ENCODE measurements at regions not wholly inside any gene's neighbourhood (a gene's known extent, or its start where the extent isn't known, plus 50 kb on each side); places are given as distances from the start of the nearest gene placed in this dataset.

DNA sequence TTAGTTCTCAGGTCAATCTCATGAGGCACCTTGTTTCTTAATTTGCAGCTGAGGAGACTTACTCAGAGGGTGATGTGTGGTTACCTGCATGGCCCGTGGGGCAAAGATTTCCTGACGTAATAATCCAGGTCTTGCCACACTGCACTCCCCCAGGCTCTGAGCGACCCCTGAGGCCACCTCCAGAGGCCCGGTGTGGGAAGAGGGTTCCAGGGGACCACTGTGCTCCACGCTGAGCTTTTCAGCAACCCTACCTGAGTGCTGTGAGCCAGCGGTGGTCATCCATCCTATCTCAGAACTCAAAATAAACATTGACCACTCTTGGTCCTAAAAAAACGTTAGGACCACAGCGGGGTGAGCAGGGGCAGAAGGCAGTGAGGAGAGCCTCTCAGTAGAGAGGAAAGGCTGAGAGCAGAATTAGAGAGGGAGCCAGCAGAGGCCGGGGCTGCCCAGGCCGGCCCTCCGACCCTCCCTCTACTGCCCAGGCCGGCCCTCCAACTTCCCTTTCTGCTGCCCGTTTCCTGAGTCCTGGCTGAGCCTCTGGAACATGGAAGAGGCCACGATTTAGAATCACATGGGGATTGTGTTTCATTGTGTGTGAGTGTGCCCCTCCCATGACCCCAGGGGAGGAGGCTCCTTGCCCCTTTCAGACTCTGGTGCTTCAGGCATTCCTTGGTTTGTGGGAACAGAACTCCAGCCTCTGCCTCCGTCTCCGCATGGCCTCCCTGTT lies 188.2 kb upstream of the DIO3 start:
- DNase-seq (ENCODE audit: low read depth), result no peak

DNA sequence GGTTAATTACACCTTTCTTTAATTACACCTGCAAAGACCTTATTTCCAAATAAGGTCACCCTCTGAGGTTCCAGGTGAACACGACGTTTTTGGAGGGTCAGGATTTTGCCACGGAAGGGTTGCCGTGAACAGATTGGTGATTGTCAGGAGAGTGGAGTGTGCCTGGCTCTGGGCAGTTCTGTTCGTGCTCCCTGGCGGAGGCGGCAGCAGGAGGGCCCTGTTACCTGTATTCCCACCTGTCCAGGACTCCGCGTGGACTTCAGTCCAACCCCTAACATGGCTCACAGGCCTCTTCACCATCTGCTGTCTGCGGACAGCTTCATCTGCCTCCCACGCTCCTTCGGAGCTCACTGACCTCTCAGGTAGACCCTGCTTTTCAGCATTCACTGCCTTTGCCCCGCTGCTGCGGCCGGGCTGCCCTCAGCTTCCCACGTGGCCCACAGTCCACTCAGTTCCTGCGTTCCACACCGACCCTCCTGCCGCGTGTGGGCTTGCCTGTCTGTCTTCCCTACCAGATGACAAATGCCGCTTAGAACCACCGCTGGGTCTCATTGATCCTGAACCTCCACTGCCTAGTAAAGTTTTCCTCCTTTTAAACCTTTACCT lies 187.5 kb upstream of the DIO3 start:
- no peak for DNase-seq (ENCODE audit: low read depth)

DNA sequence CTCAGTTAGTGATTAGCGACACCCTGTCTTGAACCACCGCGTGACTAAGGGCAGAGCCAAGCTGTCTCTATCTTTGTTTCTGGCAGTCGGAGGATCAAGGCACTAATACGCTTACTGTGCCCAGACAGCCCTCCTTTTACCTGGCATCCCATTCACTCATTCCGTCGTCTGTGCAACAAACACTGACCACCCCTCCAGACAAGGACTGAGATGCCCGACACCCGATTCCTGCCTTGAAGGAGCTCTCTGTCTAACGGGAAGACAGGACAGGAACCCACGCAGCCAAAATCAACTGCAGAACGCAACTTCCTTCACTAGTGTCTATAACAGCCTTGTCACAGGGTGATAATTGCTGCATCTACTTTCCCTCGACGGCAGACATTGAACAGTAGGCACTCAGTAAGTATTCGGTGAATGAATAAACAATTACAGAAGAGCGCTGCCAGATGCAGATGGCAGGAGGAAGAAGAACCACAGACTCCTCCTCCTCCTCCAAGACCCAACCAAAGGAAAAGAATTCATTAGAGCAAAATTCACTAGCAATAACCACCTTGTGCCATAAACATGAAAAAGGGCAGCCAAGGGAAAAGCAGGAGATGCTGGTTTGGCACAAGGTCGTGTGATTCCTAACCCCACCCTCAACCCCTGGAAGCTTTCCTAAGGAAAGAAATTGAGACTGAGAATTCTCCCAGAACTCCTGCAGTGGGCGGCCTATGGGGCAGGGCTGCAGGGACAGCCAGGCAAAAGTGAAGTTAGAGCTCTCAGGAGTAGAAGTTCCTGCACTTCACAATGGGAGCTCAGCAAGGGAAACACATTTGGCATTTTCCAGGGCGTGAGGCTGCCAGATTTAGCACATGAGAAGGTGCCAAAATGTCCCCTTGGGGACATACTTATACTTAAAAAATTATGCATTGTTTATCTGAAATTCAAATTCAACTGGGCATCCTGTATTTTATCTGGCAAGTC lies 186.6 kb upstream of the DIO3 start:
- no peak for DNase-seq (ENCODE audit: low read depth)

DNA sequence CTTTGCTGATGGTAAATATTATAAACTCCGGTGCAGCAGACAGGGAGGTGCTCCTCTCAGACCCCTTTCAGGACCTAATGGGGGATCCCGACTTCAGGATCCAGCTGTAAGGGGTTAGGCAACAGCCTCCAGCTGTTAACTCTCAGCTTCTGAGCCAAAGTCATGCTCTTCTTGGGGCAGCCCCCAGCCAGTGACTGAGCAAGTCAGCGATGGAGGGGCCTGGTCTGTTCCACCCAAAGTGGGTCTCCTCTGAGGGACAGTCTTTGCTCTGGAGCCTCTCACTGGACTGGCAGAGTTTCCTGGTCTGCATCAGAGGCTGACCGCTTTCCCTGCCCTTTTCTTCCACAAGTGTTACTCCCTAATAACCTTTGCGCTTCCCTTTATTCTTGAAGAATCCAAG lies 184.2 kb upstream of the DIO3 start:
- DNase-seq (ENCODE audit: low read depth), result no peak

DNA sequence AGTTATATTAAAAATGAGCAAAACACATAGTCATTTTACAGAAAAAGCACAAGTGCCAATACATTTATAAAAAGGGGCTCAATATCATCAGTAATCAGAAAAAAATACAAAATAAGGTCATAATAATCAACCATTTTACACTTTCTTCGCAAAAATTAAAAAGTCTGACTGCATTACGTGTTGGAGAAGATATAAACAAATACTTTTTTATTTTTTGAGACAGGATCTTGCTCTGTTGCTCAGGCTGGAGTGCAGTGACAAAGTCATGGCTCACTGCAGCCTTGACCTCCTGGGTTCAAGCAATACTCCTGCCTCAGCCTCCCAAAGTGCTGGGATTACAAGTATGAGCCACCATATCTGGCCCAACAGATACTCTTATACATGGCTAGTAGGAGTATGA lies 181.5 kb upstream of the DIO3 start:
- DNase-seq (ENCODE audit: low read depth), result no peak

DNA sequence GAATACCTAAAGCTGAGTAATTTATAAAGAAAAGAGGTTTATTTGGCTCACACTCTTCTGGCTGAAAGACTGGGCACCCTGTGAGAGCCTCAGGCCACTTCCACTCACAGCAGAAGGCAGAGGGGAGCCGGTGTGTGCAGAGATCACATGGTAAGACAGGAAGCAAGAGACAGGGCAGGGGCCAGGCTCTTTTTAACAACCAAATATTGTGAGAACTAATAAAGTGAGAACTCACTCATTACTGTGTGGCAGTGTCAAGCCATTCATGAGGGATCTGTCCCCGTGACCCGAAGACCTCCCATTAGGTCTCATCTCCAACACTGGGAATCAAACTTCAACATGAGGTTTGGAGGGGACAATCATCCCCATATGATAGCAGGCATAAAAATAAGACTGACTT lies 180.8 kb upstream of the DIO3 start:
- no peak for DNase-seq (ENCODE audit: low read depth)

DNA sequence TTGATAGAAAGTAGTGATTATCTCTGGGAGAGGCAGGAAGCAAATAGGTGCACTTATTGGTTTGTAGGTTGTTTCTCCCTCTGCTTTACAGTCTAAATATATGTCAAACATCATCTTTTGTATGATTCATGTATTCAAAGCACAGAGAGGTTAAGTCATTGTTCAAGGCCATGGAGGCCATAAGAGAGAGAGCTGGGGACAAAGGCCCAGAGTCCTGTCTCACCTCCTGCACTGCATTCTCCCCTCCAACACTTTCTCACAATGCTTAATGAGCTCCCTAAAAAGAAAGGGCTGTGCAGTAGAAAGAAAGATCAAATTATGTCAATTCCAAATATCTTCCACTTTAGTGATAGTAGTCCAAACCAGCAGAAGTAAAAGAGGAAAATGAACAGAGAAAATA lies 180.4 kb upstream of the DIO3 start:
- DNase-seq (ENCODE audit: low read depth), result no peak

DNA sequence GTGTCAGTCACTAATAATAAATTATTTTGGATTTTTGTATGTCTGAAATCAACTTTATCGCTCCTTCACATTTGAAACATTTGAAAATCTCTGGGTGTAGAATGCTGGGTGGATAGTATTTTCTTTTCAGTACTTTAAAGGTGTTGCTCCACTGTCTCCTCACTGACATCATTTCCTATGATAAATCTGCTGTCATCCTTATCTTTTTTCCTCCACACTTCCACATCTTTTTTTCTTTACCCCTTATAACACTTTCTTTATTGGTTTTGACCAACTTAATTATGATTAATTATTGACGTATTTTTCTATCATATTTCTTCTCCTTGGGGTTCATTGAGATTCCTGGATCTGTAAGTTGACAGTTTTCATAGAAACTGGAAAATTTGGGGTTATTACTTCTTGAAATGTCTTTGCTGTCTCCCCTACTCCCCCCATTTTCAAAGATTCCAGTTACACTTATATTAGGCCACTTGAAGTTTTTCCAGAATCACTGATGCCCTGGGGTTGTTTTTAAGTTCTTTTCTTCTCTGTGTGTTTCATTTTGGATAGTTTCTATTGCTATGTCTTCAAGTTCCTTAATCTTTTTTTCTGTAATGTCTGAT lies 177.5 kb upstream of the DIO3 start:
- DNase-seq (ENCODE audit: low read depth), result no peak

DNA sequence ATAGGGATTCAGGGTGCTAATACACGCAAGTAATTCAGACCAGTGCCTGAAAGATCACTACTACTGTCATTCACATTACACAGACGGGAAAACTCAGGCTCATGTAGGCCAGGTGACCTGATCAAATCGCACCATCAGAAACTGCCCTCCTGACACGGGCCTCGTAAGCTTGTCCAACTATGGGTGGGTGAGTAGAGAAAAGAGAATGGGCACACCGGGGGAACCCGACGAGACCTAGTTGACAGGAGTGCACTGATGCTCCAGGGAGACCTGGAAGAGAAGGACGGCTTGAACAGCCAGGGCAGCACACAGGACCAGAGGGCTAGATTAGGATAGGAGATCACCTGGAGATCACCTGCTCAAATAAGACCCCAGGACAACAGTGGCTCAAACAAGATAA lies 166.9 kb upstream of the DIO3 start:
- no peak for DNase-seq (ENCODE audit: low read depth)

DNA sequence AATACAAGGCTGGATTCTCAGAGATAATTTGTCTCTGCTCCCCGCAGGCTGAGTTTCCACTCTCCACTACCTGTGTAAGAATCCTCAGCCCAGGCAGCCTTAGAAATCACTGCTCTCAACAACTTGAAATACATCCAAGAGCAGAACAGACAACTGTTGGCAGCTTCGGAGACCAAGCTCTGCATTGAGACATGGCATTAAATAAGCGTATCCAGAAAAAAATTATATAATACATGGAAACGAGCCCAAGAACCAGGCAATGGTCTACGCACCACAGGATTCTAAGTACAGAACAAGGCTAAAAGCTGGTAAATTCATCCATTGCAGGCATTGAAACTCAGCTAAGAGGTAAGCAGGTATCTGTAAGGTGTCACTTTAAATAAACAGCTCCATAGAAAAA lies 165.5 kb upstream of the DIO3 start:
- DNase-seq (ENCODE audit: low read depth), result no peak

DNA sequence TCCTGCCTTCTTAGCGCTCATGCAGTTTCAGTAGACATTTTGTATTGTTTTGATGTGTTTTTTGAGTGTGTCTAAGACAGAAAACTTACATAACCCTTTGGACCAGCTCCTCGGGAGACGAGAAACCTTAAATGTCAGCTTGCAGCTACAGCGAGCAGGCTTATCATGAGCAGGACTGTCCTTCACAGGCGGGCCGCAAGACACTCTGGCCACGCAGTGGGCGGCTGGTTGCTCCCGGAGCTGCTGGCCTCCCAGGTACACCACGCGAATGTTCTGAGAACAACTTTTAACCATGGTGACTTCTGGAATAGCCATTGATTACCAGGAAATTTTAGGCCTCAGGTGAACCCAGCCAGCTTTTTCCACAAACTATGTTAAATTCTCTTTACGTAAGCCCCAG lies 164.1 kb upstream of the DIO3 start:
- DNase-seq (ENCODE audit: low read depth), result no peak

DNA sequence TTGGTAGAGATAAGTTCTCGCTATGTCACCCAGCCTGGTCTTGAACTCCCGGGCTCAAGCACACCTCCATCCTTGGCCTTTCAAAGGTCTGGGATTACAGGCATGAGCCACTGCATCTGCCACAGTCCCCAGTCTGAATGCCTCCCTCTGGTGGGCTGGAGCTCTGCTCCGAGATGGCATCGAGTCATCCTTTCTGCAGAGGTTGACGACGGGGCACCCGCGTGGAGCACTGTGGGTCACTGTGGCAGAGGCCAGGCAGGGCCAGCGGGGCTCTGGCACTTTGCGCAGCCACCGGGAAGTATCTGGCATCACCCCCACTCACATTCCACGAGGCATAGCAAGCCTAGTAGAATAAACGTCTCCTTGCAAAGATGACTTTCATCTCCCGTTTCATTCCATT lies 163.3 kb upstream of the DIO3 start:
- no peak for DNase-seq (ENCODE audit: low read depth)

DNA sequence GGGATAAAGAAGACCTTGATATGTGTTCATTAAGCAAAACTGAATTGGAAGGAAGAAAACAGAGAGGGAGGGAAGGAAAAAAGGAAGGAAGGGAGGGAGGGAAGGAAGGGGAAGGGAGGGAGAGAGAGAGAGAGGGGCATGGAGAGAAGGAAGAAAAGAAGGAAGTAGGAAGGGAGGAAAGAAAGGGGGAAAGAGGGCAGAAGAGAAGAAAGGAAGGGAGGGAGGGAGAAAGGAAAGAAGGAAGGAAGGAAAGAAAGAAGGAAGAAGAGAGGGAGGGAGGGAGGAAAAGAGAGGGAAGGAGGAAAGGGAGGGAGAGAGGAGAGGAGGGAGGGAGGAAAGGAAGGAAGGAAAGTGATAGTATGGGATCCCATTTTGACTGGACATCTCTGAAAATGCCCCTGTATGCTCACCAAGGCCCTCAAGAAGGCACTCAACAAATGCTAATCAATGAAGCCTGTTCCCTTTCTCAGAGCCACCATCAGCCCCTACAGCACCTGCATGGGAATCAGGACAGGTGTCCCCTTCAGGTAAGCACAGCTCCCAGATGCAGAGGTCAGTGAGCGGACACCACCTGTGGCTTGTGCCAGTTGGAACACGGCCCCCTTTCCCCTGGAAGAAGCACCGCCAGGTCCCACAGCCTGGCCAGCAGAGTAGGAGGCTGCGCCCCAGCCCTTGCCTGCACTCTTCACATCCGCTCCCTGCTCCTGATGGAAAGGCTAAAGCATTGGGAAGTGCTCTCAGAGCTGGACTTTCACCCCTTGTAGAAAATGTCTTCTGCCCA lies 161.4 kb upstream of the DIO3 start:
- no peak for DNase-seq (ENCODE audit: low read depth)

DNA sequence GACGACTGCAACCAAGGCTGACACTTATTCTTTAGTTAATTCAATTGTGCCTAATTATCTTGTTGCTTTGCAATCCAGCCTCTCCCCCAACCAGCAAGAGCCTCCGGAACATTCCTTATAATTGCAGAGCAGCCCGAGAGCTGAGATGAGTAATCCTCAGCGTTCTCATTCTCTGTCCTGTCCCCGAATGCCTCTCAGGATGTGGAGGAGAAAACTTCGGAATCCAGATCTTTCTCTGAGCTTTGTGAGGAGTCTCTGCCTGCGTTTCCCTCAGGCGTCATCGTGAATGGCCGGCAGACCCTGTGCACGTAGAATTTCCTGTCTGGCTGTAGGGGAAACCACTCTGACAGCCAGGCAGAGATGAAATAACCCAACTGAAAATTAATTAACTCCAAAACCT lies 160.5 kb upstream of the DIO3 start:
- DNase-seq (ENCODE audit: low read depth), result no peak

DNA sequence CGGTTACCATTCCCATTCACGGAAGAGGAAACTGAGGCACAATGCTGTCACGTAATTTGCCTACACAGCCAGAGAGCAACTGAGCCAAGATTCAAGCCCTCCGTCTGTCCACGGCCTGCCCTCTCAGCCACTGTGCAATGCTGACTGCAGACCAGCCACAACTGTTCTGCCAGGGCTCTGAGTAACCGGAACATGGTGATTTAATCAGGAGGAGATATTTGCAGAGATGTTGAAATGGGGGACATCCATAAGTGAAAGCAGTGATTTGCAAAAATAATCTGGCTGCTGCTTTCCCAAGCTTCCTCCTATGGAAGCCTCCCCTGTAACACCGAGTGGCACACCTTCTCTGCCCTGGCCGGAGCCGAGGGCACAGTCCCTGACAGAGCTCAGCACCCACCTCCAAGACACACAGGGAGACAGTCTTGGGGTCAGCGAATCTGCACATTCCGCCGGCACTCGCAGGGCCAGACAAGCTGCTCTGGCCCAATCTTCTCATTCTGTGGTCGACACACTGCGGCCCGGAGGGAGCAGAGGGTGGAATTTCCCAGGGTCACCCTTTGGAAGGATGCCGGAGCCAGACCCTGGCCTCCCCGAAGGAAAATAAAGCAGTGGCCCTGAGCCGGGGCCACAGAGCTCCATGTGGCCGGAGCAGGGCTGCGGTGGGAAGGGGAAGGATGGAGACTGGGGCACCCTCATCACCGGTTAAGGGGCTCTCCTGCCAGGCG lies 158.2 kb upstream of the DIO3 start:
- no peak for DNase-seq (ENCODE audit: low read depth)

DNA sequence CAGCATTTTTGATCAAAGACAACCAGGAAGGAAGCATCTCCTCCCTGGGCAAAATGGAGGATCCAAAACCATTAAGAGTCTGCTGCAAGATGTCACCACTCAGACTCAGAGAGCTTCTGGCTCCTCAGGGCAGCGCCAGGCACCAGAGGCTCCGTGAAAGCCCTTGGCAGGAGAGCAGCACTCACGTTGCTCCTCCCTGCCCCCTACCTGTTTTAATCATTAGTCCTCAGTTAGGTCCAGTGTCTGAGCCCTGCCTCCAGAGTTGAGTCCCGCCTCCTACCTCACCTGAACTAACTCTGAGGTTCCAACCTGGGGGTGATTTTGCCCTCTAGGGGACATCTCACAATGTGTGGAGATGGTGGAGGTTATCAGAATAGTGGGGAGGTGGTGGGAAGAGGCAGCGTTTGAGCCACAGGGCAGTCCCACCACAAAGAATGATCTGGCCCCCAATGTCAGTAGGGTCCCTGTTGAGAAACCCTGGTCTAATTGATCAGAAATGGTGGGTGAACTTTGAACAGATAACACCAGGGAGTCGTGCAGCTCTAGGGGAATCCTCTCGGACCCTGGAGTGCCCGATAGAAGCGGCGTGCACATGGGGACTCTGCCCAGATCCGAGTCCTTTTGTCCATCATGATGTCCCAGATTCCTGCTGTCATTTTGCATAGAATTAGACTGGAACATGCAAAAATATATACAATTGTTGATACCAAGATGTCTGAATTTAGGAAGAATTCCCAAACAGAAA lies 156.7 kb upstream of the DIO3 start:
- DNase-seq (ENCODE audit: low read depth), result no peak

DNA sequence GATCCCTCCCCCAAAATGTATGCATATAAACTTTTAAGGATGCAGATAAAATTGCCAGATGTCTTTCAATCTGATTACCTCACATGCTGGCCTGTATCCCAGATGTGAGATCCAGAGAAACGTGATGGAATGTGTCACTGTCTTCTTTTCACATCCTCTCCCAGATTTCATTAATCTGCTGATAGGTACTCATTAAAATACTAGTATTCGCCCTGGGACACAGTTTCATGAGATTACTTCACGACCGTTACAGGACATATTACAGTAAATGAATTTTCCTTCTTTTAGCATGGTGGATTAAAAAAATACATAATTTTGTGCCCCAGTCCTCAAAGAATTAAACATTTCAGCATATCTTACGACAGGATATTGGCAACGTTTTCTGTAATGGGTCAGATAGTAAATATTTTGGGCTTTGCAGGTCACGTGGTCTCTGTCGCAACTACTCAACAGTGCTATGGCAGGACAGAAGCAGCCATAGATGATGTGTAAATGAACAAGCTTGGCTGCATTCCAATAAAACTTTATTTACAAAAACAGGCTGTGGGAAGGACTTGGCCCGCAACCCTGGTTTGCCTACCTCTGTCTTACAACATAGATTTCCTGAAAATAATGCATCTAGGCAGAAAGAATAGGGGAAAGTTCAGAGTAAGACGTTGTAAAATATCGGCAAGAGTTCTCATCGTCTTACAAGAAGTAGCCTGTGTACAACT lies 156.0 kb upstream of the DIO3 start:
- DNase-seq (ENCODE audit: low read depth), result no peak

DNA sequence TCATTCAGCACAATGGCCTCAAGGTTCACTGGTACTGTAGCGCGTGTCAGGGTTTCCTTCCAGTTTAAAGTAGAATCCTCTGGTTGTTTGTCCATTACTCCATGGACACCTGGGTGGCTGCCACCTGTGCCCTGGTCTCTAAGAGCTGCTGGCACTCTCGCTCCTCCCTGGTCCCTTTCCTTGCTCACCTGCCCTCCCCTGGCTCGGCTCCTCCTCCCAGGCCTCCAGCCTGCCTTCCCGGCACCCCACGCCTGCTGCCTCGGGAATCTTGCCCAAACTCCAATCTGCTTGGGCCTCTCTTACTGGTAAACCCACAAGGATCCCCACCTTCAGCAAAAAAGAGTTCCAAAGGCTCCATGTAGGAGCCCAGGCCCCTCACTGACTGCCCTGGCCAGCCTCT lies 154.4 kb upstream of the DIO3 start:
- DNase-seq (ENCODE audit: low read depth), result no peak

DNA sequence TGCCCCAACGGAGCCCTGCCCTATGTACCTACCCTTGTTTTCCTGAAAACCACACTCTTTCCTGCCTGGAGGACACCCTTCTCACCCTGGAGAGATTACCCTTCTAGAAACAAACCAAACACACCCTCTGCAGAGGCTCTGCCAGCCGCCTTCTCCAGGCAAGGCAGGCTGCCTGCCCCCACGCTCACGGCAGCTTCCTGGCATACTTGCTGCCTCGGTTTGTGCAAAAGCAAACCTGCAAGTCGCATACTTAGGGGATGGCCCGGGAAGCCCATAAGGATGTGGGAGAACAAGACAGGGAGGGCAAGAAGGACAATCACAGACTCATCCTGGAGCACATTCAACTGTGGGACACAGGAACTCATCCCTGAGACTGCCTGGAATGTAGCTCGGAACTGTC lies 154.0 kb upstream of the DIO3 start:
- DNase-seq (ENCODE audit: low read depth), result no peak

Measured in stimulated activated CD8-positive, alpha-beta memory T cell treated with anti-CD3 and anti-CD28 coated beads, Interleukin-4, amount 100 ng/mL, for 24 hours (primary cell).